Activated T-cell treated with anti-CD3 and anti-CD28 coated beads, Interleukin-2, amount 50 U/mL, for 4 hours (primary cell): ENCODE measurements at regions not wholly inside any gene's neighbourhood (a gene's known extent, or its start where the extent isn't known, plus 50 kb on each side); places are given as distances from the start of the nearest gene placed in this dataset.

Source experiments
- ATAC-seq, 2 donors: fragments of 200-7000 bp; cut with Tn5 transposase; one replicate each; pipeline ENCODE4 v1.10.0; 2021
- DNase-seq: peaks from one replicate; pipeline ENCODE4 v3.0.0-alpha.2; 2020
- H3K27me3 Mint-ChIP-seq: one replicate; pipeline ENCODE4 v1.8.0; 2021; ENCODE audit warnings: low read depth, mixed read lengths
- H3K36me3 Mint-ChIP-seq: one replicate; pipeline ENCODE4 v1.8.0; 2022; ENCODE audit warnings: mixed read lengths; ENCODE audit not compliant: insufficient read depth
- H3K4me1 Mint-ChIP-seq: one replicate; pipeline ENCODE4 v1.8.0; 2021; ENCODE audit warnings: low read depth, mixed read lengths
- H3K4me3 Mint-ChIP-seq: one replicate; pipeline ENCODE4 v1.8.0; 2021; ENCODE audit warnings: mild to moderate bottlenecking, moderate library complexity, mixed read lengths
- H3K9me3 Mint-ChIP-seq: one replicate; pipeline ENCODE4 v1.8.0; 2021; ENCODE audit warnings: mixed read lengths

- ATAC-seq: no peak
- H3K4me3 Mint-ChIP-seq: no peak overlapping the region
- H3K36me3 Mint-ChIP-seq: no peaks in the 10 kb centered on the region
- H3K9me3 Mint-ChIP-seq: no peaks in the 10 kb centered on the region
- H3K4me1 Mint-ChIP-seq: no peaks in the 10 kb centered on the region
- no peaks in the 10 kb centered on the region for H3K27me3 Mint-ChIP-seq
- no peak for DNase-seq
Observed at GRCh38 chr3:99500485-99500884, 137.9 kb upstream of the COL8A1 start.

- no peak for ATAC-seq
- H3K4me1 Mint-ChIP-seq: no peaks in the 10 kb centered on the region
- H3K36me3 Mint-ChIP-seq: no peaks in the 10 kb centered on the region
- DNase-seq: no peak
- H3K9me3 Mint-ChIP-seq: no peaks in the 10 kb centered on the region
- H3K27me3 Mint-ChIP-seq: no peaks in the 10 kb centered on the region
- no peak overlapping the region for H3K4me3 Mint-ChIP-seq
Observed at GRCh38 chr3:99499235-99500158, 138.9 kb upstream of the COL8A1 start.

GRCh38 chr3:99498550-99499234, 139.7 kb upstream of the COL8A1 start:
- no peaks in the 10 kb centered on the region for H3K36me3 Mint-ChIP-seq
- H3K9me3 Mint-ChIP-seq: no peaks in the 10 kb centered on the region
- H3K4me3 Mint-ChIP-seq: no peak overlapping the region
- H3K27me3 Mint-ChIP-seq: no peaks in the 10 kb centered on the region
- no peaks in the 10 kb centered on the region for H3K4me1 Mint-ChIP-seq
- DNase-seq (no peak), ATAC-seq (no peak)

- no peaks in the 10 kb centered on the region for H3K4me1 Mint-ChIP-seq
- peaks cover 2% of the 10 kb centered on the region for H3K27me3 Mint-ChIP-seq
- ATAC-seq (no peak), DNase-seq (no peak)
- peaks cover 24% of the 10 kb centered on the region for H3K9me3 Mint-ChIP-seq
- no peaks in the 10 kb centered on the region for H3K36me3 Mint-ChIP-seq
- no peak overlapping the region for H3K4me3 Mint-ChIP-seq
Observed at GRCh38 chr3:99487894-99488293, 150.5 kb upstream of the COL8A1 start.

GRCh38 chr3:99485286-99485685, 153.1 kb upstream of the COL8A1 start:
- Mint-ChIP-seq H3K4me1 (no peaks in the 10 kb centered on the region), H3K36me3 (no peaks in the 10 kb centered on the region), H3K4me3 (no peak overlapping the region), H3K9me3 (peaks cover 20% of the 10 kb centered on the region), H3K27me3 (peaks cover 2% of the 10 kb centered on the region)
- DNase-seq (no peak), ATAC-seq (no peak)

- no peak overlapping the region for H3K4me3 Mint-ChIP-seq
- peaks cover 20% of the 10 kb centered on the region for H3K9me3 Mint-ChIP-seq
- DNase-seq (no peak), ATAC-seq (no peak)
- no peaks in the 10 kb centered on the region for H3K36me3 Mint-ChIP-seq
- peaks cover 2% of the 10 kb centered on the region for H3K27me3 Mint-ChIP-seq
- H3K4me1 Mint-ChIP-seq: no peaks in the 10 kb centered on the region
Observed at GRCh38 chr3:99484871-99485270, 153.5 kb upstream of the COL8A1 start.

- peaks cover 14% of the 10 kb centered on the region for H3K9me3 Mint-ChIP-seq
- no peaks in the 10 kb centered on the region for H3K4me1 Mint-ChIP-seq
- no peaks in the 10 kb centered on the region for H3K36me3 Mint-ChIP-seq
- no peak for DNase-seq
- no peak overlapping the region for H3K4me3 Mint-ChIP-seq
- ATAC-seq: no peak
- H3K27me3 Mint-ChIP-seq: peaks cover 2% of the 10 kb centered on the region
Observed at GRCh38 chr3:99483841-99484240, 154.6 kb upstream of the COL8A1 start.

GRCh38 chr3:99482191-99482590, 156.2 kb upstream of the COL8A1 start:
- ATAC-seq: no peak
- no peaks in the 10 kb centered on the region for H3K36me3 Mint-ChIP-seq

GRCh38 chr3:99481561-99481960, 156.8 kb upstream of the COL8A1 start:
- no peak overlapping the region for H3K4me3 Mint-ChIP-seq
- no peak for DNase-seq
- no peaks in the 10 kb centered on the region for H3K36me3 Mint-ChIP-seq
- no peak for ATAC-seq
- no peaks in the 10 kb centered on the region for H3K4me1 Mint-ChIP-seq
- H3K27me3 Mint-ChIP-seq: peaks cover 2% of the 10 kb centered on the region
- H3K9me3 Mint-ChIP-seq: peaks cover 4% of the 10 kb centered on the region

More at GRCh38 chr3:99482191-99482590, 156.2 kb upstream of the COL8A1 start:
- Mint-ChIP-seq H3K27me3 (peaks cover 2% of the 10 kb centered on the region), H3K4me3 (no peak overlapping the region), H3K9me3 (peaks cover 4% of the 10 kb centered on the region), H3K4me1 (no peaks in the 10 kb centered on the region)
- no peak for DNase-seq

- H3K4me3 Mint-ChIP-seq: no peak overlapping the region
- no peaks in the 10 kb centered on the region for H3K4me1 Mint-ChIP-seq
- no peaks in the 10 kb centered on the region for H3K27me3 Mint-ChIP-seq
- no peak for DNase-seq
- H3K9me3 Mint-ChIP-seq: peaks cover 4% of the 10 kb centered on the region
- no peak for ATAC-seq
- no peaks in the 10 kb centered on the region for H3K36me3 Mint-ChIP-seq
Observed at GRCh38 chr3:99479768-99480167, 158.6 kb upstream of the COL8A1 start.

GRCh38 chr3:99477650-99478049, 160.7 kb upstream of the COL8A1 start:
- Mint-ChIP-seq H3K36me3 (no peaks in the 10 kb centered on the region), H3K27me3 (no peaks in the 10 kb centered on the region), H3K4me3 (no peak overlapping the region), H3K4me1 (no peaks in the 10 kb centered on the region), H3K9me3 (peaks cover 4% of the 10 kb centered on the region)
- DNase-seq (no peak), ATAC-seq (no peak)

GRCh38 chr3:99475229-99475628, 163.2 kb upstream of the COL8A1 start:
- Mint-ChIP-seq H3K4me1 (no peaks in the 10 kb centered on the region), H3K27me3 (no peaks in the 10 kb centered on the region), H3K9me3 (peaks cover 4% of the 10 kb centered on the region), H3K4me3 (no peak overlapping the region), H3K36me3 (no peaks in the 10 kb centered on the region)
- no peak for DNase-seq
- ATAC-seq: no peak

- H3K27me3 Mint-ChIP-seq: no peaks in the 10 kb centered on the region
- no peaks in the 10 kb centered on the region for H3K4me1 Mint-ChIP-seq
- ATAC-seq (no peak), DNase-seq (no peak)
- no peak overlapping the region for H3K4me3 Mint-ChIP-seq
- H3K36me3 Mint-ChIP-seq: no peaks in the 10 kb centered on the region
- peaks cover 4% of the 10 kb centered on the region for H3K9me3 Mint-ChIP-seq
Observed at GRCh38 chr3:99474776-99475175, 163.6 kb upstream of the COL8A1 start.

GRCh38 chr3:99473321-99473751, 165.1 kb upstream of the COL8A1 start:
- H3K4me1 Mint-ChIP-seq: no peaks in the 10 kb centered on the region
- H3K36me3 Mint-ChIP-seq: no peaks in the 10 kb centered on the region
- no peak for DNase-seq
- peaks cover 3% of the 10 kb centered on the region for H3K9me3 Mint-ChIP-seq
- no peak overlapping the region for H3K4me3 Mint-ChIP-seq
- H3K27me3 Mint-ChIP-seq: no peaks in the 10 kb centered on the region
- ATAC-seq: no peak

GRCh38 chr3:99472385-99472784, 166.0 kb upstream of the COL8A1 start:
- Mint-ChIP-seq H3K4me3 (no peak overlapping the region), H3K4me1 (no peaks in the 10 kb centered on the region), H3K27me3 (no peaks in the 10 kb centered on the region), H3K9me3 (no peaks in the 10 kb centered on the region), H3K36me3 (no peaks in the 10 kb centered on the region)
- no peak for ATAC-seq
- no peak for DNase-seq
